Uterus (tissue), 2 donors: ENCODE measurements at regions not wholly inside any gene's neighbourhood (a gene's known extent, or its start where the extent isn't known, plus 50 kb on each side); places are given as distances from the start of the nearest gene placed in this dataset.

Experiments used
- POLR2A ChIP-seq, 2 donors: fragments of 450-650 bp; IDR thresholded peaks; one replicate each; pipeline ENCODE4 v1.6.1; 2016; ENCODE audit warnings: antibody characterized with exemption in 2 of 2, mild to moderate bottlenecking in 1 of 2, moderate library complexity in 1 of 2
- TF ChIP-seq, protein P1 (sequence below), 4 experiments: fragments of 200-600 bp in 2 of 4; fragments of 450-650 bp in 2 of 4; sonication (generic) in 2 of 4; IDR thresholded peaks; one replicate each; pipeline ENCODE4 v1.5.1; 2016 to 2019; ENCODE audit warnings: antibody characterized with exemption in 4 of 4, mild to moderate bottlenecking in 2 of 4, moderate library complexity in 1 of 4

DNA sequence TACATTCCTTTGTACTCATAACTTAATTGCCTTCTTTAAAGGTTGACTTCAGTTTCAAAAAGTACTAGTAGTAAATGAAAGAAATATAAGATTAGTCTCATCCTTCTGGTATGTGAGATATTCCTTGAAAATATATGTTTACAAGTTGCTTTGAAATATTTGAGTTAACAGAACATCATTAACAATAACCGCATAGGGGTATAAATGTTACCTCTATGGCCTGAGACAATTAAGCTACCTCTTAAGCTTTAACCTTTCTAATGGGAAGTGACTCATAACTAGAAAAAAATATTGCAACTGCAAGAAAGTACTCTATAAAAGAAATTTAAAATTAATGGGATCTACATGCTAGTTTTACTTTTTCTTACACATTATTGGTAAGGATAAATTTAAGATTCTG is 399.0 kb downstream of the CDH10 start:
- TF ChIP-seq, protein P1, sequence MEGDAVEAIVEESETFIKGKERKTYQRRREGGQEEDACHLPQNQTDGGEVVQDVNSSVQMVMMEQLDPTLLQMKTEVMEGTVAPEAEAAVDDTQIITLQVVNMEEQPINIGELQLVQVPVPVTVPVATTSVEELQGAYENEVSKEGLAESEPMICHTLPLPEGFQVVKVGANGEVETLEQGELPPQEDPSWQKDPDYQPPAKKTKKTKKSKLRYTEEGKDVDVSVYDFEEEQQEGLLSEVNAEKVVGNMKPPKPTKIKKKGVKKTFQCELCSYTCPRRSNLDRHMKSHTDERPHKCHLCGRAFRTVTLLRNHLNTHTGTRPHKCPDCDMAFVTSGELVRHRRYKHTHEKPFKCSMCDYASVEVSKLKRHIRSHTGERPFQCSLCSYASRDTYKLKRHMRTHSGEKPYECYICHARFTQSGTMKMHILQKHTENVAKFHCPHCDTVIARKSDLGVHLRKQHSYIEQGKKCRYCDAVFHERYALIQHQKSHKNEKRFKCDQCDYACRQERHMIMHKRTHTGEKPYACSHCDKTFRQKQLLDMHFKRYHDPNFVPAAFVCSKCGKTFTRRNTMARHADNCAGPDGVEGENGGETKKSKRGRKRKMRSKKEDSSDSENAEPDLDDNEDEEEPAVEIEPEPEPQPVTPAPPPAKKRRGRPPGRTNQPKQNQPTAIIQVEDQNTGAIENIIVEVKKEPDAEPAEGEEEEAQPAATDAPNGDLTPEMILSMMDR (IDR thresholded peaks at IDR 0.05), result no peak
- TF ChIP-seq POLR2A (IDR thresholded peaks at IDR 0.05), result no peak
